GM23338 (cell line): ENCODE measurements at regions not wholly inside any gene's neighbourhood (a gene's known extent, or its start where the extent isn't known, plus 50 kb on each side); places are given as distances from the start of the nearest gene placed in this dataset.

Experiments used
- ATAC-seq: fragments of 200-7000 bp; cut with Tn5 transposase; 3 replicates; pipeline ENCODE4 v1.9.1; 2020
- DNase-seq: peaks from one replicate; pipeline ENCODE4 v3.0.0-alpha.2; 2015; ENCODE audit warnings: low spot score
- H2AFZ ChIP-seq: fragments of 200-600 bp; sonication (generic); 2 replicates; pipeline ENCODE4 v1.8.0; 2016; ENCODE audit warnings: antibody characterized with exemption, mild to moderate bottlenecking, moderate library complexity
- H3F3A ChIP-seq: fragments of 200-600 bp; sonication (generic); replicated peaks from 2 replicates; pipeline ENCODE4 v1.8.0; 2017; ENCODE audit warnings: antibody characterized with exemption, mixed run types, low read depth
- H3K27ac ChIP-seq: fragments of 200-600 bp; sonication (generic); 2 replicates; pipeline ENCODE4 v1.6.1; 2016; ENCODE audit warnings: low read depth
- H3K27me3 ChIP-seq: fragments of 200-600 bp; sonication (generic); 2 replicates; pipeline ENCODE4 v1.8.0; 2016; ENCODE audit warnings: mild to moderate bottlenecking, mixed run types, moderate library complexity; ENCODE audit not compliant: insufficient read depth
- H3K36me3 ChIP-seq: fragments of 200-600 bp; sonication (generic); 2 replicates; pipeline ENCODE4 v1.8.0; 2016; ENCODE audit warnings: mild to moderate bottlenecking; ENCODE audit not compliant: insufficient read depth
- H3K4me1 ChIP-seq: fragments of 200-600 bp; sonication (generic); 2 replicates; pipeline ENCODE4 v1.8.0; 2016; ENCODE audit warnings: mild to moderate bottlenecking, moderate library complexity; ENCODE audit not compliant: insufficient read depth
- H3K4me2 ChIP-seq: fragments of 200-600 bp; sonication (generic); 2 replicates; pipeline ENCODE4 v1.7.1; 2017; ENCODE audit warnings: mixed run types
- H3K4me3 ChIP-seq: fragments of 200-600 bp; sonication (generic); 2 replicates; pipeline ENCODE4 v1.6.1; 2016; ENCODE audit warnings: mixed run types
- H3K79me2 ChIP-seq: fragments of 200-600 bp; sonication (generic); replicated peaks from 2 replicates; pipeline ENCODE4 v1.8.0; 2017; ENCODE audit warnings: mild to moderate bottlenecking; ENCODE audit not compliant: insufficient read depth
- H3K9me2 ChIP-seq: fragments of 200-600 bp; sonication (generic); 2 replicates; pipeline ENCODE4 v1.8.0; 2017; ENCODE audit not compliant: insufficient read depth
- H4K20me1 ChIP-seq: fragments of 200-600 bp; sonication (generic); replicated peaks from 2 replicates; pipeline ENCODE4 v1.8.0; 2017; ENCODE audit warnings: mild to moderate bottlenecking; ENCODE audit not compliant: insufficient read depth
- H3K27ac Mint-ChIP-seq: 2 replicates; pipeline ENCODE4 v1.8.0; 2020; ENCODE audit warnings: inconsistent platforms, mild to moderate bottlenecking, moderate library complexity, mixed read lengths
- H3K27me3 Mint-ChIP-seq: 3 replicates; pipeline ENCODE4 v1.8.0; 2022; ENCODE audit warnings: low read depth, mild to moderate bottlenecking, moderate library complexity, mixed read lengths, inconsistent platforms; ENCODE audit not compliant: insufficient read depth, poor library complexity
- H3K36me3 Mint-ChIP-seq: 3 replicates; pipeline ENCODE4 v1.8.0; 2021; ENCODE audit warnings: low read depth, mild to moderate bottlenecking, inconsistent platforms, moderate library complexity, mixed read lengths
- H3K4me1 Mint-ChIP-seq: 3 replicates; pipeline ENCODE4 v1.8.0; 2020; ENCODE audit warnings: mild to moderate bottlenecking, inconsistent platforms, mixed read lengths
- H3K4me3 Mint-ChIP-seq: 3 replicates; pipeline ENCODE4 v1.8.0; 2021; ENCODE audit warnings: moderate library complexity, mild to moderate bottlenecking, inconsistent platforms, mixed read lengths
- H3K9me3 Mint-ChIP-seq: 3 replicates; pipeline ENCODE4 v1.8.0; 2020; ENCODE audit warnings: moderate library complexity, mild to moderate bottlenecking, inconsistent platforms, mixed read lengths
- CREB1 ChIP-seq: fragments of 250-450 bp; sonication (Bioruptor Pico); IDR thresholded peaks from 2 replicates; pipeline ENCODE4 v1.5.0; 2020; ENCODE audit warnings: low read depth, mild to moderate bottlenecking, moderate library complexity
- EZH2 ChIP-seq: fragments of 200-600 bp; sonication (generic); IDR thresholded peaks from one replicate; pipeline ENCODE4 v1.8.0; 2017; ENCODE audit warnings: antibody characterized with exemption, mild to moderate bottlenecking, low read depth; ENCODE audit not compliant: unreplicated experiment
- JUNB ChIP-seq: IDR thresholded peaks from one replicate; pipeline ENCODE4 v1.6.1; 2016; ENCODE audit warnings: antibody characterized with exemption; ENCODE audit not compliant: unreplicated experiment
- STAT1 ChIP-seq: IDR thresholded peaks from one replicate; pipeline ENCODE4 v1.6.1; 2016; ENCODE audit warnings: antibody characterized with exemption; ENCODE audit not compliant: unreplicated experiment
- ZNF114 ChIP-seq: fragments of 250-450 bp; sonication (Bioruptor Pico); IDR thresholded peaks from 2 replicates; pipeline ENCODE4 v1.5.0; 2020; ENCODE audit warnings: mild to moderate bottlenecking, moderate library complexity
- TF ChIP-seq, protein P1 (sequence below): IDR thresholded peaks from 2 replicates; pipeline ENCODE4 v1.6.1; 2016; ENCODE audit warnings: antibody characterized with exemption
- TF ChIP-seq, protein P2 (sequence below): fragments of 250-450 bp; sonication (Bioruptor Pico); IDR thresholded peaks from 2 replicates; pipeline ENCODE4 v1.5.0; 2020; ENCODE audit warnings: mild to moderate bottlenecking, moderate library complexity
- TF ChIP-seq, protein P3 (sequence below), 2 experiments: fragments of 200-600 bp in 1 of 2; sonication (generic) in 1 of 2; conservative IDR thresholded peaks; 2 replicates each; pipeline versions ENCODE4 v1.5.1 to v1.6.1; 2016 to 2017; ENCODE audit warnings: antibody characterized with exemption in 2 of 2, low read depth in 2 of 2, mild to moderate bottlenecking in 2 of 2, moderate library complexity in 1 of 2

DNA sequence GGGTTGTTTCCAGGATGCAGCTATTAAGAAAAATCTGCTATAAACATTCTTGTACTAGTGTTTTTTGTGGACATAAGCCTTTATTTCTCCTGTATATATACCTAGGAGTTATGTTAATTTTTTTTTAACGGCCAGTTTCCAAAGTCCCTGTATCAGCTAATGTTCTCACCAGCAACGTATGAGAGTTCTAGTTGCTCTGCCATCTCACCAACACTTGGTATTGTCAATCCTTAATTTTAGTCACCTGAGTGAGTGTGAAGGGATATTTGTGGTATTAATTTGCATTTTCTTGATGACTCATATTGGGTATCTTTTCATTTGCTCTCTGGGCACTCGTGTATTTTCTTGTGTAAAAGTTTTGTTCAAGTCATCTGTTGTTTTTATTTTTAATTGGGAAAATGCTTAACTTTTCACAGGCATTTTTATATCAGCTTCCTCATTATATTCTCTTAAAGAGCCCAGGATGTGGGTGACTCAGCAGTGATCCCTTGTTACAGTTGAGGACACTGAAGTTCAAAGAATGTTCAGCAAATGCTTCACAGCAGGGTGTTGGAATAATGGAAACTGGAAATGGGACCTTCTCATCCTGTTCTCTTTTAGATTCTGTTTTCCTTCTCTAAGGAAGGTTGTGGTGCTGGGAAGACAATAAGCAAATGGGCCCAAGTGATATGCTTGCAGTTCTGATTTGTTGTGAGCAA lies 176.3 kb upstream of the PRNP start:
- H3K36me3 Mint-ChIP-seq: peaks cover 28% of the 10 kb centered on the region
- Histone ChIP-seq H4K20me1 (no peaks in the 10 kb centered on the region), H3K9me2 (peaks cover 10% of the 10 kb centered on the region), H3K27ac (no peak overlapping the region), H3K36me3 (peaks cover 5% of the 10 kb centered on the region; the same call in 1 of the 2 replicates), H3K4me2 (no peak overlapping the region), H3F3A (no peaks in the 10 kb centered on the region), H3K79me2 (no peaks in the 10 kb centered on the region), H3K4me1 (peaks cover 27% of the 10 kb centered on the region; the same call in 1 of the 2 replicates), H2AFZ (no peak overlapping the region), H3K4me3 (no peak overlapping the region), H3K27me3 (no peaks in the 10 kb centered on the region)
- no peak overlapping the region for H3K27ac Mint-ChIP-seq
- no peak for TF ChIP-seq ZNF114 (CRISPR knock-in tag)
- TF ChIP-seq EZH2: no peak
- TF ChIP-seq, protein P1, sequence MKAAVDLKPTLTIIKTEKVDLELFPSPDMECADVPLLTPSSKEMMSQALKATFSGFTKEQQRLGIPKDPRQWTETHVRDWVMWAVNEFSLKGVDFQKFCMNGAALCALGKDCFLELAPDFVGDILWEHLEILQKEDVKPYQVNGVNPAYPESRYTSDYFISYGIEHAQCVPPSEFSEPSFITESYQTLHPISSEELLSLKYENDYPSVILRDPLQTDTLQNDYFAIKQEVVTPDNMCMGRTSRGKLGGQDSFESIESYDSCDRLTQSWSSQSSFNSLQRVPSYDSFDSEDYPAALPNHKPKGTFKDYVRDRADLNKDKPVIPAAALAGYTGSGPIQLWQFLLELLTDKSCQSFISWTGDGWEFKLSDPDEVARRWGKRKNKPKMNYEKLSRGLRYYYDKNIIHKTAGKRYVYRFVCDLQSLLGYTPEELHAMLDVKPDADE: no peak
- no peak for TF ChIP-seq CREB1 (CRISPR knock-in tag)
- ATAC-seq (no peak), DNase-seq (no peak)
- no peaks in the 10 kb centered on the region for H3K27me3 Mint-ChIP-seq
- H3K4me1 Mint-ChIP-seq: peaks cover 31% of the 10 kb centered on the region
- peaks cover 20% of the 10 kb centered on the region for H3K9me3 Mint-ChIP-seq
- no peak overlapping the region for H3K4me3 Mint-ChIP-seq

DNA sequence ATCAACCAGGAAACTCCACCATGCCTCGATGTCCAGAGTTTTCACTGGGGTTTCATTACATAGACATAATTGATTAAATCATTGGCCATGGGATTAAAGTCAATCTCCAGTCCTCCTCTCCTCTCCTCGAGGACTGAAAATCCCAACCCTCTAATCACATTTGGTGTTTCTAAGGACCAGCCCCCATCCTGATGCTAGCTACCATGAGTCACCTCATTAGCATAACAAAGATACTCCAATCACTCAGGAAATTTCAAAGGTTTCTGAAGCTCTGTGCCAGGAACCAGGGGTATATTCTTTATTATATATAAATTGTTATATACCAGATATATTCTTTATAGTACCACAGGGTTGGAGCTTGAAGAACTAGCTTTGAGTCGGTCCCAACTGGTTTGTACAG lies 177.5 kb upstream of the PRNP start:
- Histone ChIP-seq H3K36me3 (peaks cover 5% of the 10 kb centered on the region; the same call in 1 of the 2 replicates), H2AFZ (no peak overlapping the region), H3K4me2 (0 out of 2 replicates have a peak overlapping the region, but pooled peaks have one; percentile 6), H4K20me1 (no peaks in the 10 kb centered on the region), H3K27ac (no peak overlapping the region), H3K4me3 (no peak overlapping the region), H3K79me2 (no peaks in the 10 kb centered on the region), H3F3A (no peaks in the 10 kb centered on the region), H3K9me2 (peaks cover 14% of the 10 kb centered on the region), H3K27me3 (no peaks in the 10 kb centered on the region), H3K4me1 (peaks cover 27% of the 10 kb centered on the region; the same call in 1 of the 2 replicates)
- peaks cover 28% of the 10 kb centered on the region for H3K36me3 Mint-ChIP-seq
- DNase-seq (peak; percentile 76), ATAC-seq (no peak)
- no peaks in the 10 kb centered on the region for H3K27me3 Mint-ChIP-seq
- no peak overlapping the region for H3K27ac Mint-ChIP-seq
- H3K4me1 Mint-ChIP-seq: peaks cover 31% of the 10 kb centered on the region
- peaks cover 20% of the 10 kb centered on the region for H3K9me3 Mint-ChIP-seq
- H3K4me3 Mint-ChIP-seq: no peak overlapping the region
- TF ChIP-seq STAT1 (no peak), ZNF114 (CRISPR knock-in tag) (no peak), EZH2 (no peak), JUNB (no peak)
- TF ChIP-seq, protein P2, sequence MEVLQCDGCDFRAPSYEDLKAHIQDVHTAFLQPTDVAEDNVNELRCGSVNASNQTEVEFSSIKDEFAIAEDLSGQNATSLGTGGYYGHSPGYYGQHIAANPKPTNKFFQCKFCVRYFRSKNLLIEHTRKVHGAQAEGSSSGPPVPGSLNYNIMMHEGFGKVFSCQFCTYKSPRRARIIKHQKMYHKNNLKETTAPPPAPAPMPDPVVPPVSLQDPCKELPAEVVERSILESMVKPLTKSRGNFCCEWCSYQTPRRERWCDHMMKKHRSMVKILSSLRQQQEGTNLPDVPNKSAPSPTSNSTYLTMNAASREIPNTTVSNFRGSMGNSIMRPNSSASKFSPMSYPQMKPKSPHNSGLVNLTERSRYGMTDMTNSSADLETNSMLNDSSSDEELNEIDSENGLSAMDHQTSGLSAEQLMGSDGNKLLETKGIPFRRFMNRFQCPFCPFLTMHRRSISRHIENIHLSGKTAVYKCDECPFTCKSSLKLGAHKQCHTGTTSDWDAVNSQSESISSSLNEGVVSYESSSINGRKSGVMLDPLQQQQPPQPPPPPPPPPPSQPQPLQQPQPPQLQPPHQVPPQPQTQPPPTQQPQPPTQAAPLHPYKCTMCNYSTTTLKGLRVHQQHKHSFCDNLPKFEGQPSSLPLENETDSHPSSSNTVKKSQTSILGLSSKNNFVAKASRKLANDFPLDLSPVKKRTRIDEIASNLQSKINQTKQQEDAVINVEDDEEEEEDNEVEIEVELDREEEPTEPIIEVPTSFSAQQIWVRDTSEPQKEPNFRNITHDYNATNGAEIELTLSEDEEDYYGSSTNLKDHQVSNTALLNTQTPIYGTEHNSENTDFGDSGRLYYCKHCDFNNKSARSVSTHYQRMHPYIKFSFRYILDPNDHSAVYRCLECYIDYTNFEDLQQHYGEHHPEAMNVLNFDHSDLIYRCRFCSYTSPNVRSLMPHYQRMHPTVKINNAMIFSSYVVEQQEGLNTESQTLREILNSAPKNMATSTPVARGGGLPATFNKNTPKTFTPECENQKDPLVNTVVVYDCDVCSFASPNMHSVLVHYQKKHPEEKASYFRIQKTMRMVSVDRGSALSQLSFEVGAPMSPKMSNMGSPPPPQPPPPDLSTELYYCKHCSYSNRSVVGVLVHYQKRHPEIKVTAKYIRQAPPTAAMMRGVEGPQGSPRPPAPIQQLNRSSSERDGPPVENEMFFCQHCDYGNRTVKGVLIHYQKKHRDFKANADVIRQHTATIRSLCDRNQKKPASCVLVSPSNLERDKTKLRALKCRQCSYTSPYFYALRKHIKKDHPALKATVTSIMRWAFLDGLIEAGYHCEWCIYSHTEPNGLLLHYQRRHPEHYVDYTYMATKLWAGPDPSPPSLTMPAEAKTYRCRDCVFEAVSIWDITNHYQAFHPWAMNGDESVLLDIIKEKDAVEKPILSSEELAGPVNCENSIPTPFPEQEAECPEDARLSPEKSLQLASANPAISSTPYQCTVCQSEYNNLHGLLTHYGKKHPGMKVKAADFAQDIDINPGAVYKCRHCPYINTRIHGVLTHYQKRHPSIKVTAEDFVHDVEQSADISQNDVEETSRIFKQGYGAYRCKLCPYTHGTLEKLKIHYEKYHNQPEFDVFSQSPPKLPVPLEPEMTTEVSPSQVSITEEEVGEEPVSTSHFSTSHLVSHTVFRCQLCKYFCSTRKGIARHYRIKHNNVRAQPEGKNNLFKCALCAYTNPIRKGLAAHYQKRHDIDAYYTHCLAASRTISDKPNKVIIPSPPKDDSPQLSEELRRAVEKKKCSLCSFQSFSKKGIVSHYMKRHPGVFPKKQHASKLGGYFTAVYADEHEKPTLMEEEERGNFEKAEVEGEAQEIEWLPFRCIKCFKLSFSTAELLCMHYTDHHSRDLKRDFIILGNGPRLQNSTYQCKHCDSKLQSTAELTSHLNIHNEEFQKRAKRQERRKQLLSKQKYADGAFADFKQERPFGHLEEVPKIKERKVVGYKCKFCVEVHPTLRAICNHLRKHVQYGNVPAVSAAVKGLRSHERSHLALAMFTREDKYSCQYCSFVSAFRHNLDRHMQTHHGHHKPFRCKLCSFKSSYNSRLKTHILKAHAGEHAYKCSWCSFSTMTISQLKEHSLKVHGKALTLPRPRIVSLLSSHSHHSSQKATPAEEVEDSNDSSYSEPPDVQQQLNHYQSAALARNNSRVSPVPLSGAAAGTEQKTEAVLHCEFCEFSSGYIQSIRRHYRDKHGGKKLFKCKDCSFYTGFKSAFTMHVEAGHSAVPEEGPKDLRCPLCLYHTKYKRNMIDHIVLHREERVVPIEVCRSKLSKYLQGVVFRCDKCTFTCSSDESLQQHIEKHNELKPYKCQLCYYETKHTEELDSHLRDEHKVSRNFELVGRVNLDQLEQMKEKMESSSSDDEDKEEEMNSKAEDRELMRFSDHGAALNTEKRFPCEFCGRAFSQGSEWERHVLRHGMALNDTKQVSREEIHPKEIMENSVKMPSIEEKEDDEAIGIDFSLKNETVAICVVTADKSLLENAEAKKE (CRISPR knock-in tag): no peak
- TF ChIP-seq, protein P3, sequence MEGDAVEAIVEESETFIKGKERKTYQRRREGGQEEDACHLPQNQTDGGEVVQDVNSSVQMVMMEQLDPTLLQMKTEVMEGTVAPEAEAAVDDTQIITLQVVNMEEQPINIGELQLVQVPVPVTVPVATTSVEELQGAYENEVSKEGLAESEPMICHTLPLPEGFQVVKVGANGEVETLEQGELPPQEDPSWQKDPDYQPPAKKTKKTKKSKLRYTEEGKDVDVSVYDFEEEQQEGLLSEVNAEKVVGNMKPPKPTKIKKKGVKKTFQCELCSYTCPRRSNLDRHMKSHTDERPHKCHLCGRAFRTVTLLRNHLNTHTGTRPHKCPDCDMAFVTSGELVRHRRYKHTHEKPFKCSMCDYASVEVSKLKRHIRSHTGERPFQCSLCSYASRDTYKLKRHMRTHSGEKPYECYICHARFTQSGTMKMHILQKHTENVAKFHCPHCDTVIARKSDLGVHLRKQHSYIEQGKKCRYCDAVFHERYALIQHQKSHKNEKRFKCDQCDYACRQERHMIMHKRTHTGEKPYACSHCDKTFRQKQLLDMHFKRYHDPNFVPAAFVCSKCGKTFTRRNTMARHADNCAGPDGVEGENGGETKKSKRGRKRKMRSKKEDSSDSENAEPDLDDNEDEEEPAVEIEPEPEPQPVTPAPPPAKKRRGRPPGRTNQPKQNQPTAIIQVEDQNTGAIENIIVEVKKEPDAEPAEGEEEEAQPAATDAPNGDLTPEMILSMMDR (conservative IDR thresholded peaks at IDR 0.05; ENCODE audit: low read depth in 2 of 2): no peak
- TF ChIP-seq, protein P1: no peak
